Right atrium auricular region (tissue), 2 donors: ENCODE measurements at regions not wholly inside any gene's neighbourhood (a gene's known extent, or its start where the extent isn't known, plus 50 kb on each side); places are given as distances from the start of the nearest gene placed in this dataset.

Source experiments
- DNase-seq: peaks from one replicate; pipeline ENCODE4 v3.0.0-alpha.2; 2019; ENCODE audit warnings: low spot score
- H3K27ac ChIP-seq, 2 donors: fragments of 200-600 bp; sonication (generic); 1 replicate in 1 of 2; 2 replicates in 1 of 2; pipeline ENCODE4 v1.5.1; 2016 to 2019
- H3K27me3 ChIP-seq, 2 donors: fragments of 200-600 bp; sonication (generic); one replicate each; pipeline versions ENCODE4 v1.5.1 to v1.6.0; 2017 to 2019
- H3K36me3 ChIP-seq: fragments of 200-600 bp; sonication (generic); one replicate; pipeline ENCODE4 v1.5.1; 2016
- H3K4me1 ChIP-seq, 2 donors: fragments of 200-600 bp; sonication (generic); one replicate each; pipeline versions ENCODE4 v1.5.1 to v1.6.0; 2017 to 2019
- H3K4me3 ChIP-seq, 2 donors: fragments of 200-600 bp; sonication (generic); 1 replicate in 1 of 2; 2 replicates in 1 of 2; pipeline ENCODE4 v1.5.1; 2017 to 2019; ENCODE audit warnings: mild to moderate bottlenecking in 1 of 2, moderate library complexity in 1 of 2
- H3K9me3 ChIP-seq, 2 donors: fragments of 200-600 bp; sonication (generic); one replicate each; pipeline ENCODE4 v1.5.1; 2019
- TF ChIP-seq, protein P1 (sequence below), 2 donors: fragments of 200-600 bp; sonication (generic); IDR thresholded peaks; one replicate each; pipeline ENCODE4 v1.5.1; 2019; ENCODE audit warnings: antibody characterized with exemption in 2 of 2

DNA sequence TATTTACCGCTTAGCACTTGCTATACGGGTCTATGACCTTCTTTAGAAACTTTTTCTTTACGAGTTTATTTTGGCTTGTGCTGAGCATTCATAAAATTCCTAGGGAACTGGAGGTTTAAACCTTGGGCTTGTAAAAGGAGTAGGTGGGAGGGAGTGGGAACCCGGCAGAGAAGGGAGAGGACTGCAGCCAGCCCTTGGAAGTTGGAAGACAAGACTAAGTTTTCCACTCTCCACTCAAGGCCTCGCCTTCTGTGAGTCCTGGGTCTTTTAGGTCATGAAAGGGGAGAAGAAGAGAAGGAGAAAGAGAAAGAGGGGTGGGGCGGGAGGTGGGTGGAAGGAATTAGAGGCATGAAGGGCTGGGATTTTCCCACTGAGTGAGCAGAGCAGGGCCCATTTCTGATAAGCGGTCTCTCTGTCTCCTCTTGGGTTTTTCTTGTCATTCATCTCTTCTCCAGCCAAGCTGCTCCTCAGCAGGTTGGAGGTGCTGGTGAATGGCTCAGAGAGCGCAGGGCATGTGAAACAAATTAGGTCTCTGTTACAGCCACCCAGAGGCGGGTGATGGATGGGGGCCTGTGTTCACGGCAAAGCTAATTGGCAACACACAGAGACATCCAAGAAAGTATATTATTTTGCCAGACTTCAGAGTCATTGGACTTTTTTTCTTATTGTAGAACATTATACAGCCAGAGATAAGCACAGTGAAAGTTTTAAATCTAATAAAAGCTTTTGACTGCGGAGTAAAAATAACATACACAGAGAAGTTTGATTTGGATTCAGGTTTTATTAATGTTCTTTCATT is 247.3 kb downstream of the FOXD2 start:
- Histone ChIP-seq H3K9me3 (no peaks in the 10 kb centered on the region), H3K4me1 (no peaks in the 10 kb centered on the region), H3K27me3 (no peaks in the 10 kb centered on the region), H3K36me3 (no peaks in the 10 kb centered on the region), H3K4me3 (no peak overlapping the region), H3K27ac (no peak overlapping the region)
- TF ChIP-seq, protein P1, sequence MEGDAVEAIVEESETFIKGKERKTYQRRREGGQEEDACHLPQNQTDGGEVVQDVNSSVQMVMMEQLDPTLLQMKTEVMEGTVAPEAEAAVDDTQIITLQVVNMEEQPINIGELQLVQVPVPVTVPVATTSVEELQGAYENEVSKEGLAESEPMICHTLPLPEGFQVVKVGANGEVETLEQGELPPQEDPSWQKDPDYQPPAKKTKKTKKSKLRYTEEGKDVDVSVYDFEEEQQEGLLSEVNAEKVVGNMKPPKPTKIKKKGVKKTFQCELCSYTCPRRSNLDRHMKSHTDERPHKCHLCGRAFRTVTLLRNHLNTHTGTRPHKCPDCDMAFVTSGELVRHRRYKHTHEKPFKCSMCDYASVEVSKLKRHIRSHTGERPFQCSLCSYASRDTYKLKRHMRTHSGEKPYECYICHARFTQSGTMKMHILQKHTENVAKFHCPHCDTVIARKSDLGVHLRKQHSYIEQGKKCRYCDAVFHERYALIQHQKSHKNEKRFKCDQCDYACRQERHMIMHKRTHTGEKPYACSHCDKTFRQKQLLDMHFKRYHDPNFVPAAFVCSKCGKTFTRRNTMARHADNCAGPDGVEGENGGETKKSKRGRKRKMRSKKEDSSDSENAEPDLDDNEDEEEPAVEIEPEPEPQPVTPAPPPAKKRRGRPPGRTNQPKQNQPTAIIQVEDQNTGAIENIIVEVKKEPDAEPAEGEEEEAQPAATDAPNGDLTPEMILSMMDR (IDR thresholded peaks at IDR 0.05): no peak
- DNase-seq: no peak

DNA sequence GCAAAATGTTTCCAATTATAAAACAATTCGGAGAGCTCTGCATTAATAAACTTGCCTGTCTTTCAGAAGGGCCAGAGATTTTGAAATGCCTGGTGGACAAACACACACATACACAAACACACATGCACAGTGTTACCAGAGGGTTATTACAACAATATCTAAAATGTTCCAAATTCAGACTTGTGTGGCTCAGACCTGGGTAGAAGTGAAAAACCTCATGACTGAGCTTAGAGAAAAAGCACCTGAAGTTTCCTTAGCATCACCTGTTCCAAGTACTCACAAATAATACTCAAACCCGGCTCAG is 247.9 kb downstream of the FOXD2 start:
- Histone ChIP-seq H3K4me3 (no peak overlapping the region), H3K27ac (no peak overlapping the region), H3K36me3 (no peaks in the 10 kb centered on the region), H3K27me3 (no peaks in the 10 kb centered on the region), H3K9me3 (no peaks in the 10 kb centered on the region), H3K4me1 (no peaks in the 10 kb centered on the region)
- no peak for DNase-seq
- TF ChIP-seq, protein P1 (IDR thresholded peaks at IDR 0.05): no peak

DNA sequence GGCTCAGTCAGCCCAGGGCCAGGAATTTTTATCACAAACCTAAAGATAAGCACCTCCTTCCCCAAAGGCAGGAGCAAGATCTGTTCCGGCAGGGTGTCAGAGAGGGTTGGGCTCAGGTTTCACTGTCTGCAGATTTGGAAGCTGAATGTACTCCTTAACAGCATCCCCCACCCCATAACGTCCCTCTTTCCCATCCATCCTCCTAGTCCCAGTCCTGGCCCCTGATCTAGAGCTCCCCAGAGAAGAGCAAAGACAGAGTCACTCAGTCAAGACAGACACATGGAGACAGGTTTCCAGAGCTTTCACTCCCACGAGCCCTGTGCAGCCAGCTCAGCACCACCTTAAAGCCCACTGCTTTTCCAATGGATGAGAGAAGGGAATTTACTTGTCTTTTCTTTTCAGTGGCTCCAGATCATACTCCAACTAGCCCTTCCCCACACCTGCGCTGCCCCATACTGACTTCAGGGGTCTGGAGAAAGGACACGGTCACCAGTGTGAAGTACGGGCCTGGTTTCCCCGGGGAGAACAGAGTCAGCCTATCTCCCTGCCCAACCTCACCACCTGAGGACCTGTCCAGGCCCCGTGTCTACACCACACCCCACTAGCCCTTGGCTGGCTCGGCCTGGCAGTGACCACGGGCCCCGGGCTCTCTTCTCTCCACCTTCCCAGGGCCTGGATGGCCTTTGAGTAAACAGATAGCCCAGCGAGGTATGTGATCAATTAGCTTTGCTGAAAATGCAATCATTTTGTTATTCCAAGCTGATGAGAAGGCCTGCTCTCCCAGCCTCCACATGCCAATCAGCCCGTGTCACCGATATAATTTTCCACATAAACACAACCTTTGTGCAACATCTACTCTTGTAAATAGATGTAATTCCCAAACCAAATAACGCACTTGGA is 249.1 kb downstream of the FOXD2 start:
- H3K4me1 ChIP-seq: no peaks in the 10 kb centered on the region
- DNase-seq: no peak
- no peak overlapping the region for H3K27ac ChIP-seq
- no peak overlapping the region for H3K4me3 ChIP-seq
- no peaks in the 10 kb centered on the region for H3K27me3 ChIP-seq
- no peaks in the 10 kb centered on the region for H3K9me3 ChIP-seq
- H3K36me3 ChIP-seq: no peaks in the 10 kb centered on the region
- TF ChIP-seq, protein P1 (IDR thresholded peaks at IDR 0.05): no peak

DNA sequence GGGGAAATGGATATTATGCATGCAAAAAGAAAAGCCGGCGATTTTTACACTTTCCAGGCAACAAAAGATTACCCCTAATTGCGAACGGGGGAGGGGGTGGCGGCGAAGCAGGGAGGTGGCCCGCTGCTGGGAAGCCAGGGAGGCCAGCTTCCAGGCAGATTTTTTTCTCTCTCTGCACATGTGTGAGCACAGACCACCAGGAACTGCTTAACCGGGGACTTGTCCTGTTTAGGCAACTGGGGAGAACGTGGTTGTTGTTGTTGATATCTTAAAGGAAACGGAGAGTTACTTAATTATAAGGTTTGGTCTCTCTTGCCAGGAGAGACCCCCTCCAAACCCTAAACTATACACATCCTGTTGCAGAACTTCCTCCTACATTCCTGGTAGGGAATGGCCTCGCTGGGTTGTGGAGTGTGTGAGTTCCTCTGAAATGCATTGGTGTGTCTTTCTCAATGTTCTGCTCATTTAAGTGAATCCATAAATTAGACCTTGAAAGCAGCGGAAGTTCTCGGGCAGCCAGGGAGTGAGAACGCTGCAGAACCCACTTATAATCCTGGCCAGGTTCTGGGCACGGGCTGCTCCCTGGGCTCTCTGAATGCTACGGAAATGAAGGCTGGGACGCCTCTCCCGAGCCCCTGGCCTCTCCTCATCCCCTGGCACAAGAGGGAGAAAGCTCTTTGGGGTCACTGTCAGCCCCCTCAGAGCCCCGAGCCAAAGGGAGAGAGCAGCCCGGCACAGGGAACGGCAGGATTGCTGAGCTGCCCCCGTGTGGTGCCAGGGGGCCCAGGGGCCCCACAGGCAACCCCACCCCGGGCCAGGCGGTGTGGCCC is 250.0 kb downstream of the FOXD2 start:
- H3K9me3 ChIP-seq: no peaks in the 10 kb centered on the region
- H3K27me3 ChIP-seq: no peaks in the 10 kb centered on the region
- DNase-seq: no peak

More for the DNA sequence above, 250.0 kb downstream of the FOXD2 start:
- no peaks in the 10 kb centered on the region for H3K4me1 ChIP-seq
- no peaks in the 10 kb centered on the region for H3K36me3 ChIP-seq
- H3K4me3 ChIP-seq: no peak overlapping the region
- TF ChIP-seq, protein P1 (IDR thresholded peaks at IDR 0.05): no peak
- no peak overlapping the region for H3K27ac ChIP-seq
